NCI-H2081 (cell line): ENCODE measurements at regions not wholly inside any gene's neighbourhood (a gene's known extent, or its start where the extent isn't known, plus 50 kb on each side); places are given as distances from the start of the nearest gene placed in this dataset.
"Not testable (repeated sequence)": the region's sequence is repeated elsewhere in the genome, so short reads cannot be mapped to it uniquely, and the experiment has no call there.

ENCODE experiments used
- DNase-seq, 2 experiments: peaks; one replicate each; lab custom pipeline; 2025; lab: John Stamatoyannopoulos, UW

GRCh38 chr3:176870451-176870850, 326.8 kb downstream of the TBL1XR1 start:
- DNase-seq, result no peak

DNA sequence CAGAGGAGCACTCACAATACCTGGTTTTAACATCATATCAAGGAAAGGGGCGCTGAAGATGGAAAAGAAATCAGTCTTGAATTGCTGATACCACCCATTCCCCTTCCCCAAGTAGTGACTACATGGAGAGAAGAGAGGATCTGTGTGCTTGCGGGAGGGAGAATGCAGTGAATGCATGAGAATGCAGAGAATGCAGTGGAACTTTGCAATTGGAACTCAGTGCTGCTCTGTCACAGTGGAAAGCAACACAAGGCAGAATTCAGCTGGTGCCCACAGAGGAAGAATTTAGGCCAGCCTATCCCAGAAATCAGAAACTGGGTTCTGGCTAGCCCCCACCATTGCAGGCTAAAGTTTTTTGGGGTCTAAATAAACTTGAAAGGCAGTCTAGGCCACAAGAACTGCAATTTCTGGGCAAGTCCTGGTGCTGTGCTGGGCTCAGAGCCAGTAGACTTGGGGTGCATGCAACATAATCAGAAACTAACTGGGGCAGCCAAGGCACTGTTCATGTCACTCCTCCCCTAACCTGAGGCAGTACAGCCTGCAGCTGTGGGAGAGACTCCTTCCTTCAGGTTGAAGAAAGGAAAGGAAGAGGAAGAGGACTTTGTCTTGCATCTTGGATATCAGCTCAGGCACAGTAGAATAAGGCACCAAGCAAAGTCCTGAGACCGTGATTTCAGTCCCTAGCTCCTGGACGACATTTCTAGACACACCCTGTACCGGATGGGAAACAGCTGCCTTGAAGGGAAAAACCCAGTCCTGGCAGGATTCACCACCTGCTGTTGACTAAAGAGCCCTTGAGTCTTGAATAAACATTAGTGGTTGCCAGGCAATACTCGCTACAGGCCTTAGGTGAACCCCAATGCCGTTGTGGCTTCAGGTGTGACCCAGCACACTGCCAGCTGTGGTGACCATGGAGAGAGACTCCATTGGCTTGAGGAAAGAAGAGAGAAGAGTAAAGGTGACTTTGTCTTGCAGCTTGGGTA, 329.3 kb downstream of the TBL1XR1 start:
- DNase-seq, result peak; percentile 68 to 85

GRCh38 chr3:176861137-176861536, 336.1 kb downstream of the TBL1XR1 start:
- DNase-seq, result no peak

DNA sequence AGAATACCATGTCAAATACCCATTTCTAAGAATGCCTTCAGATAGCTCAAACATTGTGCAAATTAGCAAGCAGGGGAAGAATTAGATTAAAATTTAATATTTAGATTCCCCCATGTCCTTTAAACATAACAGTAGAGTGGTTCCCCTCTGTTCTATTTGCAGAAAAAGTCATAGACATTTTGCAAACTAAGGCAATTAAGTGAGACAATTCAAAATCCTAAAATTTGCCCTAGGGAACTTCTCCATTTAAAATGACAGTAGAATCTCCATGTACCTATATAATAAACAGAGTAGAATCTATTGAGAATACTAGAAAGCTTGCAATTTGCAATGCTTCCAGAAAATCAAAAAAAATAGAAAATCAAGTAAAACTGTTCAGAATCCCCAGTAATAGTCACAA, 340.6 kb downstream of the TBL1XR1 start:
- DNase-seq, result no peak

DNA sequence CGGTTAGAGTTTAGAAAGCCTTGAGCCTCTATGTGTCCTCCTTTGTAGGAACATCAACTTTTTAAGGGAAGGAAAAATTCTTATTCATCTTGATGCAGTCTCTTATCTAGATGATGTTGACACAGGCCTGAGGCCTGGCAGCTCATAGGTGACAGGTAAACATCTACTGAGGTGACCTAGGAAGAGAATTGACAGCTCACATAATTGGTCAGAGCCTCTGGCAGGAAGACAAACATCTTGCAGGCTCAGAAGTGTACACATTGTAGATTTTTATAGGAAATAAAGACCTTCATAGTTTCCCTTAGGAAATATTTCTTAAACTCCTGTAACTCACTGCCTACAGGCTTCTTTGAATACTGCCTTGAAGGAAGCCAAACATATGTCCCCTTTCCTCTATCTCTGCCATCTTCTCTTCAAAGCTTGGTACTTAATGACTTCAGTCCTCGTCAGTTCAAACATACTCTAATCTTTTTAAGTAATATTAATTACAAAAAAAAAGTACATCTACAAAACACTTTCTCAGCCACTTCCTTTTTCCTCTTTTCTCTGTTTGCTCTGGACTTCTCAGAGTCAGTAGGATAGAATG, 341.3 kb downstream of the TBL1XR1 start:
- no peak for DNase-seq

DNA sequence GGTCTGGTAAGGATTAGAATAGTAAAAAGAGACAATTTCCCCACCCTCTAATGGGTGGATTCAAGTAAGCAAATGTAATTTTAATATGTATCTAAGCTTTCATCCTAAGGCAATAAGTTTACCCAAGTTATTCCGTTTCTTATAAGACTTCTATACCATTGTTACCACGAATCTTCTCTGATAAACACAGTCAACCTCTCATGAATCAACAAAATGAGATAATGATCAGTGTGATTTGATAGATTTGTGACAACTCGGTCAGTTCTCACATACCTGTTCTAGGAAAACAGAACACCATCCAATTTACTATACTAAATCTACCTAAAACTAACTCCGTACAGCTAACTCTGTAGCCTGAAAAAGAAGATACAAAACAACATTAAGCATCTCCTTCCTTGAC, 342.1 kb downstream of the TBL1XR1 start:
- DNase-seq, result no peak

- no peak for DNase-seq
Observed at GRCh38 chr3:176850498-176850897, 346.8 kb downstream of the TBL1XR1 start.

DNA sequence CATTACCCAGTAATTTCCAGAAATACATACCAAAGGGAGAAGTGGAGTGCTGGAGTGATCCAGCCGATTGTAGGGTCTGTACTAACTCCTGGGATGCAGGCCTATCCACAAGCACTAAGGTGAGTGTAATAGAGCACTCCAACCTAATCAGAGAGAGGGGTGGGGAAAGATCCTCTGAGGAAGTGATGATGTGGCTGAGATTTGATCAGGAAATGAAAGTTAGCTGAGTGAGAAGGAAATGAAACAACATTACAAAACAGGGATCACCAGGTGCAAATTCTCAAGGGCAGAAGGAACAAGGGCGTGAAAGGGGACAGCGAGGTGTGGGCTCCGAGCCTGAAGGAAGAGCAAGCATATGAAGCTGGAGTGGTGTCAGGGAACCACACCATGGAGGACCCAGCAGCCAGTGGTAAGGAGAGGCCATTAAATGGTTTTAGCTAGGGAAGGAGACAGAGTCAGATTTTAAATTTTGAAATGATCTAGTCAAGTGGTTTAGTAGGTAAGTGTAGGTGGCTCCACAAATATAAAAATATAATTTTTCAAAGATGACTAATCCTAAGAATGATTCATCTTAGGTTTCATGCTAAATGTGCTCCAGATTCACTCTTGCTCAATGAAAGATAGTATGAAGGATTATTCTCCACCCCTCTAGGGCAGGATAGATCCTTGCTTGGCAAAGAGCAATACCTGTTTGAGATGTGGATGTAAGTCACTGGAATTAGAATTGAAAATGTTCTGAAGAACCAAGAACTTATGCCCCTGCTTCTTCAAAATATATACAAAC, 348.7 kb downstream of the TBL1XR1 start:
- DNase-seq, result no peak

DNA sequence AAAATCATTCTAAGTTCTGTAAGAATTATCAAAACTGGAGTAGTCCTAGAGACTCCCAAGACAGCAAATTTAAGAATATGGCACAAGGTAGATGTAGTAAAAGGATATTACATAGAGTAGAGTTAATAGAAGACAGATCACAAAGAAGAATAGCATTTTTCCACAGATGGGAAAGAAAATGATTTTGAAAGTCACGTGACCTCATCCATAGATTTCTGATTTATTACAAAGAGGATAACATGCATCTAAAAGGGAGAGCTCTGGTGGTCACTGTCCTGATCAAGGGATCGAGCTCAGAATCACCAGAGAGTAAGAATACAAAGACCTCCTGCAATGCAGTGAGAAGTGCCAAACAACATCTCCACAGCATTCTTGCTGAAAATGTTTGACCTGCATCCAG, 354.4 kb downstream of the TBL1XR1 start:
- no peak for DNase-seq

DNA sequence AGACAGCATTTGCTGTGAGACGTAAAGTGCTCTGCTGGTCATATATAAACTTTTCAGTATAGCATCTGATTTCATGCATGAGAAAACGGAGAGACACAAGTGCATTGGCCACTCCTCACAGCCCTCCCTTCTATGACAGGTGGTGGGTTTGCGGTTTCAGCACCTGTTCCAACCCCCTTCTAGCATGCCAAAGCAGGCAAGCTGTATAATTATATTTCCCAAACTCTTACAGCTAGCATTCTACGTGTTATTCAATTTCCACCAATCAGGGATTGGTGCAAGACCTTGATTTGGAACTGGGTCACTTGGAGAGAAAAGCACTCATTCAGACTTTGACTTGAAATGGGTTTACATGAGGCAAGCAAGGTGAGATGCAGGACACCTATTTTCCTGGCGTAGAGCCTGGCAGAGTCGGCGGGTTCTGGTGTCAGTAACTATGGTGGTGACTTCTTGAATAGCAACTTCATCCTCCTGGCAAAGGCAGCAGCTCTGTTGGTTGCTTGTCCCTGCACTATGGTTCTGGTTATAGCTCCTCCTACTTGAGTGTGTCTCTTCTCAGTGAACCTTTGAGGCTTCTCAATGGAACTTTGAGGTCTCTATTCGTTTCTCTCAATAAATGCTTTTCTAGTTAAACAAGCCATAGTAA, 356.5 kb downstream of the TBL1XR1 start:
- DNase-seq, result no peak

DNA sequence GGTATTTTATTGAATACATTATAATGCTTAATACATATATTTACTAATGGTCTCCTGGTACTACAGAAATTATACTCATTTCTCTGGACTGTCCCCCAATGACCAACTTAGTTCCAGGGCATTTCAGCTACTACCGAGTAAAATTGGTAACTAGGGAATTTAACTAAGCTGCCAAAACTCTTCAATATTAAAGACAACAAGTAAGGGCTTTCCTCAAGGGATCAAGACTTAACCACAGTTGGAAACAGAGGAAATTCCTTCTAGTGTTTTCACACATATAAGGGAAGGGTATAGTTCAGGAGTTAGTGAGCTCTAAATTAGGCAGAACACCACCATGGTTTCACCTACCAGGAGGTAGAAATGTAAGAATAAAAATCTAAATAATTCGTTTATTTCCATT, 357.4 kb downstream of the TBL1XR1 start:
- DNase-seq, result no peak

DNA sequence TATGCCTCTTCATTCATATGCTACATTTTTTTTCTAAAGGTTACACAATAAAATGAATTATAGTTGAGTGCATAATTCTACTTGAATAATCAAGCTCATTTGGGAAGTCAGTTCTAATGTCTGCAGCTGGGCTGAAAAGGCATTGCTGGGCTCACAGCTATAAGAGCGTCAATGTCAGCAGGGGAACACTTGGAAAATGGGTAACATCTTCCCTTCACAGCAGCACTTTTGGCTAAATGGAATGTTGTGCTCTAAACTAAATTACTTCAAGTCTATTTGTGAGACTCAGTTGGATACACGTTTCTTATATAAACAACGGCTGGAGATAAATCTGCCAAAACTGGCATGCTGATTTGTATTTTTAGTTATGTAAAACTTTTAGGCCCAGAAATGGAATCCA, 357.8 kb downstream of the TBL1XR1 start:
- DNase-seq, result no peak

- not testable (repeated sequence) for DNase-seq
Observed at GRCh38 chr3:176827244-176827643, 370.0 kb downstream of the TBL1XR1 start.

- no peak for DNase-seq
Observed at GRCh38 chr3:176824811-176825210, 372.5 kb downstream of the TBL1XR1 start.

DNA sequence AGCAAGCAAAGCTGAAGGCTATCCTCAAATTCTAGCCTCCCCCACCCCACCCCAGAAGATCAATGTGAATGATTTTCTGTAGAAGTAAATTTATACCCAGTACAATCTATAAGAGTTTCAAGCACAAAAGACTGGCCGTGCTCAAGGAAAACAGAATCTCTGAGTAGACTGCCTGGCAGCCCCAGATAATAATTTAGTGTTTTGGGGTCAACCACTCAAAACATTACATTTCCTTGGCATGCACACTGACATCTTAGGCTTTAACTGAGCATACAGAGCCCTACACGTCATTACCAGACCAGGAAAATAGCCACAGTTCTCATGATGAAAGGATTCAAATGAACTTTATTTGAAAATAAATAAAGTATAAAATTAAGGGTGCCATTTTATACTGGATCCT, 376.5 kb downstream of the TBL1XR1 start:
- no peak for DNase-seq

DNA sequence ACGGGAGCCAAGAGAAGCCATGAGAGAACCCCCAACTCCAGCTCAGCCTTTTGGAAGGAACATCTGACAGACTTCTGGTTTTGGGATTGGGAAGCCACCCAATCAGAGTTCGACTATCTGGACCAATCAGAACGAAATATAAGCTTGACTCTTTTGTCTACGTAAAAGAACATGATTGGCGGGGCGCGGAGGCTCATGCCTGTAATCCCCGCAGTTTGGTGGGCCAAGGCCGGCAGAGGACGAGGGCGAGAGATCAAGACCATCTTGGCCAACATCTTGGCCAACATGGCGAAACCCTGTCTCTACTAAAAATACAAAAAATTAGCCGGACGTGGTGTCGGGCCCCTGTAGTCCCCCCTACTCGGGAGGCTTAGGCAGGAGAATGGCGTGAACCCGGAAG, 380.3 kb downstream of the TBL1XR1 start:
- no peak for DNase-seq

GRCh38 chr3:176814285-176814684, 383.0 kb downstream of the TBL1XR1 start:
- DNase-seq, result no peak

DNA sequence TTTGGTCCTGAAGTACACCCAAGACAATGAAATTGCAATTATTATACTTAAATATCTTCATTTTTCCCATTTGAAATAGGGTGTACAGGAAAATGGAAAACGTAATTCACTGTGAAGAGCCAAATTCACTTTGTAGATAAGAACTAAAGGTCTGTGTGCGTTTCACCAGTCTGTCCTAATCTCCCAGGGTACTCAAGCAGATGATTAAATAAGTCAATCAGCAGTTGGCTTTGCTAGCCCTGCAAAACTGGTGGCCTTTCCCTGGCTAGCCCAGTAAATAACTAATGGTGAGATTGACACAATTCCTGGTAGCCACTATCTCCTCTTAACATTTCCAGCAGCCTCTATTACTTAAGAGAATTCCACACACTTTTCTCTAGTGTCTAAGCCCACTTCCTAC, 389.3 kb downstream of the TBL1XR1 start:
- no peak for DNase-seq

- no peak for DNase-seq
Observed at GRCh38 chr3:176799675-176800074, 397.6 kb downstream of the TBL1XR1 start.

GRCh38 chr3:176798680-176799079, 398.6 kb downstream of the TBL1XR1 start:
- no peak for DNase-seq

GRCh38 chr3:176796371-176796770, 400.9 kb downstream of the TBL1XR1 start:
- DNase-seq, result no peak

- DNase-seq, result no peak
Observed at GRCh38 chr3:176795891-176796290, 401.4 kb downstream of the TBL1XR1 start.
